Astrocyte (in vitro differentiated cells and primary cell): ENCODE measurements at regions not wholly inside any gene's neighbourhood (a gene's known extent, or its start where the extent isn't known, plus 50 kb on each side); places are given as distances from the start of the nearest gene placed in this dataset.

Experiments used
- EZH2 ChIP-seq: IDR thresholded peaks from 2 replicates; pipeline ENCODE4 v1.6.1; 2012; ENCODE audit warnings: mild to moderate bottlenecking, low read length, inconsistent platforms; ENCODE audit not compliant: insufficient read depth
- TF ChIP-seq, protein P1 (sequence below): IDR thresholded peaks from 2 replicates; pipeline ENCODE4 v1.5.1; 2011; ENCODE audit warnings: low read depth, mild to moderate bottlenecking, inconsistent platforms, low read length, moderate library complexity; ENCODE audit not compliant: insufficient read depth

DNA sequence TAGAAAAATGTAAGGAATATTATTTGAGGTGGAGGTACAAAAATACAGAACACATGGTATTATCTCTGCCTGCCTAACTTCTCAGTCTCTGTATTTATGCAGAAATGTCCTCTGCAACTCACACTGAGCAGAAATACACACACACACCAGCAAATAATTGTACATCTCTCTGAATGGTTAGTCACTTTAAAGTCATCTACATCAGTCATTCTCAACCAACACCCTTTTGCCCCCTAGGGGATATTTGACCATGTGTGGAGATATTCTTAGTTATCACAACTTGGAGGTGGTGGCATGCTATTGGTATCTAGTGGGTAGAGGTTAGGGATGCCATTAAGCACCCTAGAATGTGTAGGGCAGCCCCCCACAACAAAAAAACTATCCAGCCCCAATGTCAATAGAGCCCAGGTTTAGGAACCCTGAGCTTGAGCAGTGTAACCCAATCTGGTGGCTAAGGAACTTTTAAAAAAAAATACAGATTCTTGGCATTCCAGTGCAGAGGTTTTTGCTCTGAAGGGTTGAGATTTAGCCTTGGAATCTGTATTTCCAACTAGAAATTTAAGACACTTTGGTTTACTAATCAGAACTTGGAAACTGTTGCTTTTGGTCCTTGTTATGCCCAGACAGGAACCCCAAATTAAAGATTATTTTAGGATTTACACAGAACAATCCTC lies 183.8 kb downstream of the TBX5 start:
- TF ChIP-seq, protein P1, sequence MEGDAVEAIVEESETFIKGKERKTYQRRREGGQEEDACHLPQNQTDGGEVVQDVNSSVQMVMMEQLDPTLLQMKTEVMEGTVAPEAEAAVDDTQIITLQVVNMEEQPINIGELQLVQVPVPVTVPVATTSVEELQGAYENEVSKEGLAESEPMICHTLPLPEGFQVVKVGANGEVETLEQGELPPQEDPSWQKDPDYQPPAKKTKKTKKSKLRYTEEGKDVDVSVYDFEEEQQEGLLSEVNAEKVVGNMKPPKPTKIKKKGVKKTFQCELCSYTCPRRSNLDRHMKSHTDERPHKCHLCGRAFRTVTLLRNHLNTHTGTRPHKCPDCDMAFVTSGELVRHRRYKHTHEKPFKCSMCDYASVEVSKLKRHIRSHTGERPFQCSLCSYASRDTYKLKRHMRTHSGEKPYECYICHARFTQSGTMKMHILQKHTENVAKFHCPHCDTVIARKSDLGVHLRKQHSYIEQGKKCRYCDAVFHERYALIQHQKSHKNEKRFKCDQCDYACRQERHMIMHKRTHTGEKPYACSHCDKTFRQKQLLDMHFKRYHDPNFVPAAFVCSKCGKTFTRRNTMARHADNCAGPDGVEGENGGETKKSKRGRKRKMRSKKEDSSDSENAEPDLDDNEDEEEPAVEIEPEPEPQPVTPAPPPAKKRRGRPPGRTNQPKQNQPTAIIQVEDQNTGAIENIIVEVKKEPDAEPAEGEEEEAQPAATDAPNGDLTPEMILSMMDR = no peak
- no peak for TF ChIP-seq EZH2
